Loucy (cell line): ENCODE measurements at regions not wholly inside any gene's neighbourhood (a gene's known extent, or its start where the extent isn't known, plus 50 kb on each side); places are given as distances from the start of the nearest gene placed in this dataset.

Experiments used
- H2AFZ ChIP-seq: fragments of 200-600 bp; sonication (generic); 2 replicates; pipeline ENCODE4 v1.6.0; 2016; ENCODE audit warnings: antibody characterized with exemption, mild to moderate bottlenecking, low read length, moderate library complexity
- H3F3A ChIP-seq: fragments of 200-600 bp; 2 replicates; pipeline ENCODE4 v1.6.0; 2016; ENCODE audit warnings: antibody characterized with exemption, low read depth, mild to moderate bottlenecking
- H3K27me3 ChIP-seq: fragments of 200-600 bp; sonication (generic); 2 replicates; pipeline ENCODE4 v1.6.1; 2014; ENCODE audit warnings: low read length, mild to moderate bottlenecking; ENCODE audit not compliant: insufficient read depth, poor library complexity, severe bottlenecking
- H3K36me3 ChIP-seq: fragments of 200-600 bp; sonication (generic); 2 replicates; pipeline ENCODE4 v1.6.1; 2016; ENCODE audit warnings: low read length; ENCODE audit not compliant: insufficient read depth
- H3K4me1 ChIP-seq: fragments of 200-600 bp; sonication (generic); 2 replicates; pipeline ENCODE4 v1.5.1; 2014; ENCODE audit warnings: low read length, mild to moderate bottlenecking; ENCODE audit not compliant: insufficient read depth, poor library complexity, severe bottlenecking
- H3K4me2 ChIP-seq: fragments of 200-600 bp; sonication (generic); 2 replicates; pipeline ENCODE4 v1.6.0; 2014; ENCODE audit warnings: antibody characterized with exemption, low read length, low read depth, mild to moderate bottlenecking; ENCODE audit not compliant: poor library complexity, severe bottlenecking
- H3K4me3 ChIP-seq: fragments of 200-600 bp; sonication (generic); 2 replicates; pipeline ENCODE4 v1.5.1; 2014; ENCODE audit warnings: low read length, mild to moderate bottlenecking, mixed read lengths; ENCODE audit not compliant: poor library complexity, severe bottlenecking
- H3K79me2 ChIP-seq: fragments of 200-600 bp; sonication (generic); 2 replicates; pipeline ENCODE4 v1.6.1; 2014; ENCODE audit warnings: low read length; ENCODE audit not compliant: insufficient read depth
- H3K9ac ChIP-seq: fragments of 200-600 bp; sonication (generic); 2 replicates; pipeline ENCODE4 v1.6.0; 2014; ENCODE audit warnings: mild to moderate bottlenecking, low read depth, low read length, moderate library complexity; ENCODE audit not compliant: poor library complexity, severe bottlenecking
- H3K9me2 ChIP-seq: fragments of 200-600 bp; sonication (generic); replicated peaks from 2 replicates; pipeline ENCODE4 v1.6.1; 2016; ENCODE audit warnings: low read depth, low read length, mixed read lengths
- H3K9me3 ChIP-seq: fragments of 200-600 bp; sonication (generic); 2 replicates; pipeline ENCODE4 v1.6.1; 2014; ENCODE audit warnings: mild to moderate bottlenecking, antibody characterized with exemption, low read length, low read depth; ENCODE audit not compliant: insufficient read depth
- H4K20me1 ChIP-seq: fragments of 200-600 bp; sonication (generic); 2 replicates; pipeline ENCODE4 v1.6.0; 2014; ENCODE audit warnings: antibody characterized with exemption, low read length, mild to moderate bottlenecking; ENCODE audit not compliant: insufficient read depth, poor library complexity, severe bottlenecking
- CTCF ChIP-seq: fragments of 200-600 bp; sonication (generic); conservative IDR thresholded peaks from 2 replicates; pipeline ENCODE4 v1.5.1; 2014; ENCODE audit warnings: mild to moderate bottlenecking, antibody characterized with exemption, low read length
- EZH2phosphoT487 ChIP-seq: fragments of 200-600 bp; IDR thresholded peaks from 2 replicates; pipeline ENCODE4 v1.6.1; 2018; ENCODE audit warnings: antibody characterized with exemption, mild to moderate bottlenecking, moderate library complexity, borderline replicate concordance

GRCh38 chr14:83709116-83709515 is 1820.8 kb upstream of the FLRT2 start:
- TF ChIP-seq EZH2phosphoT487 = no peak
- Histone ChIP-seq H3K4me2 (no peak overlapping the region), H3K79me2 (no peaks in the 10 kb centered on the region), H3K4me1 (no peaks in the 10 kb centered on the region), H3K4me3 (no peak overlapping the region), H3K27me3 (no peaks in the 10 kb centered on the region), H2AFZ (no peak overlapping the region), H3F3A (no peaks in the 10 kb centered on the region), H3K9me3 (no peaks in the 10 kb centered on the region), H3K9ac (no peak overlapping the region), H3K36me3 (no peaks in the 10 kb centered on the region), H4K20me1 (no peaks in the 10 kb centered on the region), H3K9me2 (no peaks in the 10 kb centered on the region)

DNA sequence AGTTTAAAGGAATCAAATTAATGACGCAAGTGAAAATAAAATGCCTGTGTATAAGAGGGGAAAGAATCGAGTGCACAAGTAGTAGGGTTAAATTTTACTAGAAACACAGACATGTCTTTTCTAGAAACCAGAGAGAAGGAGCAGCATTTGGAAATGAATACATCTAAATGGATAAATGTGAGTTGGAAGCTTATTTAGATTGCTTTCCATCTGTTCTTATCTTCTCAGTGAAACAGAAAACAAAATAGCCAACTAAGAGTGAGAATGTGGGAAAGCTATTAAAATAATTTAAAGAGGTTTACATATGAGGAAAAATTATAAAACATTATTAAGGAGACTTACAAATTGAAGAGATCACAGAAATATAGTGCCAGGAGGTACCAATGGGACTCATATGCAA is 1818.9 kb upstream of the FLRT2 start:
- Histone ChIP-seq H2AFZ (no peak overlapping the region), H3K4me2 (no peak overlapping the region), H3K36me3 (no peaks in the 10 kb centered on the region), H3K9me2 (no peaks in the 10 kb centered on the region), H3K27me3 (no peaks in the 10 kb centered on the region), H3K9ac (no peak overlapping the region), H3K79me2 (no peaks in the 10 kb centered on the region), H3K9me3 (0 out of 2 replicates have a peak, but pooled peaks cover 1% of the 10 kb centered on the region), H3K4me3 (no peak overlapping the region), H3F3A (no peaks in the 10 kb centered on the region), H4K20me1 (no peaks in the 10 kb centered on the region), H3K4me1 (no peaks in the 10 kb centered on the region)
- no peak for TF ChIP-seq CTCF
- no peak for TF ChIP-seq EZH2phosphoT487

DNA sequence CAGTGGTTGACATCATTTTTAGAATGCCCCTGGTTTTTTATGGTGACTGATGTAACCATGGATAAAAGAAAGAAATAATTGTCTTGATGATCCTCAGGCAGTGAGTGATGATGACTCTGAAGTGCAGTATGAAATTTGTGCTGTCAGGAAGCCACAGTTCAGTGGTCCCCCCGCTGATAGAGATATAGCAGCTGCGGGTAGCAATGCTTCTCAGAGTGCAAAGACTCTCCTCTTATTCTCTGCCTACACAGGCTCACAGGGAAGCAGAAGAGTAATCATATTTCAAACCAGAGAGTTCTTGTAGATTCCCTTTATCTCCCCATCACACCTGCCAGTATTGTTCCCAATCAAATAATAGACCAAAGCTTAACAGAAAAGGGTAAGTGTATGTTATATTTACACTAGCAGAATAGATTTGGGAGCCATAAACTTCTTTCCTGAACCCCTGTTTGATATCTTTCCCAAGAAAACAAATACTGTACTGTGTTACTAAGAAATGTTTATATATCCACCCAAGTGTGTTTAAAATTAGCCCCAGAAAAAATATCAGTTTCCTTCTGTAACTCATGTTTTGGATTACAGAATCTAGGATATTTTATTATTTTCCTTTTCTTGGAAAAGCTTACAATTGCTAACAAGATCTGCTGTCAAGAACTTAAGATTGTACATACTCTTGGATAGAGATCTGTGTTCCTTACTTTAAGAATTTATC is 1817.4 kb upstream of the FLRT2 start:
- H3K9ac ChIP-seq = no peak overlapping the region
- H3K4me3 ChIP-seq = no peak overlapping the region
- H3K27me3 ChIP-seq = no peaks in the 10 kb centered on the region
- no peaks in the 10 kb centered on the region for H3K9me2 ChIP-seq
- H2AFZ ChIP-seq = no peak overlapping the region
- H3K79me2 ChIP-seq = no peaks in the 10 kb centered on the region
- no peaks in the 10 kb centered on the region for H4K20me1 ChIP-seq
- H3K9me3 ChIP-seq = 0 out of 2 replicates have a peak, but pooled peaks cover 2% of the 10 kb centered on the region
- no peaks in the 10 kb centered on the region for H3K36me3 ChIP-seq
- no peak overlapping the region for H3K4me2 ChIP-seq
- TF ChIP-seq CTCF = no peak
- no peak for TF ChIP-seq EZH2phosphoT487
- no peaks in the 10 kb centered on the region for H3K4me1 ChIP-seq
- H3F3A ChIP-seq = no peaks in the 10 kb centered on the region

DNA sequence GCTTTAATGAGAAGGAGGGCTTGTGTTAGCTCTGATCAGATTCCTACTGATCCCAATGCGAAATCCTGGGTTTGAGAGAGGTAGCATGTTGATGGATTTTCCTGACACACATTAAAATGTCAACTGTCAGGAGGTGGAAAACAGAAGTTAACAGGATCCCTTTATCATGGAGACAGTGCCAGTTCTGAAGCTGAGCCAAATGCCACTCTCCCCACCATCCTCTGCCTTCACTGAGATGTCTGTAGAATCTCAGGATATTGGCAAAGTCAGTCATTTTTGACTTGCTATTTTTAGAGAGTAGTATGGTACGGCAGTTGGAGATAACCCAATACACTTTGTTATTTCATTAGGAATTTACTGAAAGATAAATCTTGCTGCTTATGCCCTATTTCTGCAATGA is 1816.2 kb upstream of the FLRT2 start:
- no peaks in the 10 kb centered on the region for H3K9me2 ChIP-seq
- no peaks in the 10 kb centered on the region for H3K27me3 ChIP-seq
- H4K20me1 ChIP-seq = no peaks in the 10 kb centered on the region
- TF ChIP-seq EZH2phosphoT487 (no peak), CTCF (no peak)
- no peaks in the 10 kb centered on the region for H3K79me2 ChIP-seq
- 0 out of 2 replicates have a peak, but pooled peaks cover 2% of the 10 kb centered on the region for H3K9me3 ChIP-seq
- H3F3A ChIP-seq = no peaks in the 10 kb centered on the region
- no peak overlapping the region for H3K9ac ChIP-seq
- H3K4me1 ChIP-seq = no peaks in the 10 kb centered on the region
- H3K36me3 ChIP-seq = no peaks in the 10 kb centered on the region
- H3K4me3 ChIP-seq = no peak overlapping the region
- no peak overlapping the region for H2AFZ ChIP-seq
- H3K4me2 ChIP-seq = no peak overlapping the region
